SU-DHL-6 (cell line): ENCODE measurements at regions not wholly inside any gene's neighbourhood (a gene's known extent, or its start where the extent isn't known, plus 50 kb on each side); places are given as distances from the start of the nearest gene placed in this dataset.

ENCODE experiments used
- EZH2phosphoT487 ChIP-seq: fragments of 200-600 bp; sonication (generic), shearing (Covaris generic); conservative IDR thresholded peaks from 2 replicates; pipeline ENCODE4 v1.6.1; 2018; ENCODE audit warnings: mild to moderate bottlenecking, antibody characterized with exemption, low read length, moderate library complexity, mixed read lengths
- TF ChIP-seq, protein P1 (sequence below): fragments of 200-600 bp; sonication (generic); IDR thresholded peaks from one replicate; pipeline ENCODE4 v1.5.1; 2017; ENCODE audit warnings: antibody characterized with exemption, mild to moderate bottlenecking, low read length, moderate library complexity; ENCODE audit not compliant: insufficient read depth, poor library complexity, severe bottlenecking

GRCh38 chr22:27318516-27318915 is 483.0 kb downstream of the MN1 start:
- TF ChIP-seq, protein P1, sequence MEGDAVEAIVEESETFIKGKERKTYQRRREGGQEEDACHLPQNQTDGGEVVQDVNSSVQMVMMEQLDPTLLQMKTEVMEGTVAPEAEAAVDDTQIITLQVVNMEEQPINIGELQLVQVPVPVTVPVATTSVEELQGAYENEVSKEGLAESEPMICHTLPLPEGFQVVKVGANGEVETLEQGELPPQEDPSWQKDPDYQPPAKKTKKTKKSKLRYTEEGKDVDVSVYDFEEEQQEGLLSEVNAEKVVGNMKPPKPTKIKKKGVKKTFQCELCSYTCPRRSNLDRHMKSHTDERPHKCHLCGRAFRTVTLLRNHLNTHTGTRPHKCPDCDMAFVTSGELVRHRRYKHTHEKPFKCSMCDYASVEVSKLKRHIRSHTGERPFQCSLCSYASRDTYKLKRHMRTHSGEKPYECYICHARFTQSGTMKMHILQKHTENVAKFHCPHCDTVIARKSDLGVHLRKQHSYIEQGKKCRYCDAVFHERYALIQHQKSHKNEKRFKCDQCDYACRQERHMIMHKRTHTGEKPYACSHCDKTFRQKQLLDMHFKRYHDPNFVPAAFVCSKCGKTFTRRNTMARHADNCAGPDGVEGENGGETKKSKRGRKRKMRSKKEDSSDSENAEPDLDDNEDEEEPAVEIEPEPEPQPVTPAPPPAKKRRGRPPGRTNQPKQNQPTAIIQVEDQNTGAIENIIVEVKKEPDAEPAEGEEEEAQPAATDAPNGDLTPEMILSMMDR: no peak
- TF ChIP-seq EZH2phosphoT487: no peak
